K562 (cell line): ENCODE measurements at regions not wholly inside any gene's neighbourhood (a gene's known extent, or its start where the extent isn't known, plus 50 kb on each side); places are given as distances from the start of the nearest gene placed in this dataset.

Source experiments
- BACH1 ChIP-seq: fragments of 200-800 bp; sonication (Bioruptor generic); IDR thresholded peaks from 2 replicates; pipeline ENCODE4 v1.6.1; 2016; ENCODE audit warnings: missing genetic modification characterization, missing compliant biosample characterization
- CBFA2T2 ChIP-seq: fragments of 450-650 bp; conservative IDR thresholded peaks from 2 replicates; pipeline ENCODE4 v1.6.1; 2017; ENCODE audit warnings: mild to moderate bottlenecking
- CBFB ChIP-seq: sonication (generic); formaldehyde crosslinking; IDR thresholded peaks from 2 replicates; pipeline ENCODE4 v1.4.0; 2020; ENCODE audit warnings: mild to moderate bottlenecking, missing genetic modification reagents
- ETS1 ChIP-seq: conservative IDR thresholded peaks from 2 replicates; pipeline ENCODE4 v1.6.1; 2011; ENCODE audit warnings: low read depth, mild to moderate bottlenecking, low read length; ENCODE audit not compliant: control insufficient read depth
- HES1 ChIP-seq: fragments of 450-650 bp; IDR thresholded peaks from 2 replicates; pipeline ENCODE4 v1.6.1; 2016; ENCODE audit warnings: low read depth, mild to moderate bottlenecking, moderate library complexity
- ILF3 ChIP-seq: fragments of 450-650 bp; IDR thresholded peaks from 2 replicates; pipeline ENCODE4 v1.6.1; 2018; ENCODE audit warnings: antibody characterized with exemption, mild to moderate bottlenecking, moderate library complexity, borderline replicate concordance
- MECOM ChIP-seq: fragments of 250-450 bp; sonication (Bioruptor Pico); IDR thresholded peaks from 2 replicates; pipeline ENCODE4 v1.8.0; 2022; ENCODE audit warnings: inconsistent platforms
- ZC3H8 ChIP-seq: fragments of 450-650 bp; IDR thresholded peaks from 2 replicates; pipeline ENCODE4 v1.6.1; 2017
- TF ChIP-seq, protein P1 (sequence below), 2 experiments: fragments of 450-650 bp; IDR thresholded peaks; 2 replicates each; pipeline ENCODE4 v1.6.1; 2016; ENCODE audit warnings: mild to moderate bottlenecking in 2 of 2, borderline replicate concordance in 1 of 2, low read depth in 1 of 2, moderate library complexity in 1 of 2
- TF ChIP-seq, protein P2 (sequence below): fragments of 250-450 bp; sonication (Bioruptor Pico); IDR thresholded peaks from 2 replicates; pipeline ENCODE4 v1.4.0; 2020
- TF ChIP-seq, protein P3 (sequence below): sonication (generic); formaldehyde crosslinking; IDR thresholded peaks from 2 replicates; pipeline ENCODE4 v1.8.0; 2022; ENCODE audit warnings: mild to moderate bottlenecking, missing genetic modification reagents

GRCh38 chr2:47644351-47644750, 73.6 kb upstream of the KCNK12 start (continued):
- no peak for TF ChIP-seq ETS1
- TF ChIP-seq ZC3H8: no peak
- TF ChIP-seq, protein P1, sequence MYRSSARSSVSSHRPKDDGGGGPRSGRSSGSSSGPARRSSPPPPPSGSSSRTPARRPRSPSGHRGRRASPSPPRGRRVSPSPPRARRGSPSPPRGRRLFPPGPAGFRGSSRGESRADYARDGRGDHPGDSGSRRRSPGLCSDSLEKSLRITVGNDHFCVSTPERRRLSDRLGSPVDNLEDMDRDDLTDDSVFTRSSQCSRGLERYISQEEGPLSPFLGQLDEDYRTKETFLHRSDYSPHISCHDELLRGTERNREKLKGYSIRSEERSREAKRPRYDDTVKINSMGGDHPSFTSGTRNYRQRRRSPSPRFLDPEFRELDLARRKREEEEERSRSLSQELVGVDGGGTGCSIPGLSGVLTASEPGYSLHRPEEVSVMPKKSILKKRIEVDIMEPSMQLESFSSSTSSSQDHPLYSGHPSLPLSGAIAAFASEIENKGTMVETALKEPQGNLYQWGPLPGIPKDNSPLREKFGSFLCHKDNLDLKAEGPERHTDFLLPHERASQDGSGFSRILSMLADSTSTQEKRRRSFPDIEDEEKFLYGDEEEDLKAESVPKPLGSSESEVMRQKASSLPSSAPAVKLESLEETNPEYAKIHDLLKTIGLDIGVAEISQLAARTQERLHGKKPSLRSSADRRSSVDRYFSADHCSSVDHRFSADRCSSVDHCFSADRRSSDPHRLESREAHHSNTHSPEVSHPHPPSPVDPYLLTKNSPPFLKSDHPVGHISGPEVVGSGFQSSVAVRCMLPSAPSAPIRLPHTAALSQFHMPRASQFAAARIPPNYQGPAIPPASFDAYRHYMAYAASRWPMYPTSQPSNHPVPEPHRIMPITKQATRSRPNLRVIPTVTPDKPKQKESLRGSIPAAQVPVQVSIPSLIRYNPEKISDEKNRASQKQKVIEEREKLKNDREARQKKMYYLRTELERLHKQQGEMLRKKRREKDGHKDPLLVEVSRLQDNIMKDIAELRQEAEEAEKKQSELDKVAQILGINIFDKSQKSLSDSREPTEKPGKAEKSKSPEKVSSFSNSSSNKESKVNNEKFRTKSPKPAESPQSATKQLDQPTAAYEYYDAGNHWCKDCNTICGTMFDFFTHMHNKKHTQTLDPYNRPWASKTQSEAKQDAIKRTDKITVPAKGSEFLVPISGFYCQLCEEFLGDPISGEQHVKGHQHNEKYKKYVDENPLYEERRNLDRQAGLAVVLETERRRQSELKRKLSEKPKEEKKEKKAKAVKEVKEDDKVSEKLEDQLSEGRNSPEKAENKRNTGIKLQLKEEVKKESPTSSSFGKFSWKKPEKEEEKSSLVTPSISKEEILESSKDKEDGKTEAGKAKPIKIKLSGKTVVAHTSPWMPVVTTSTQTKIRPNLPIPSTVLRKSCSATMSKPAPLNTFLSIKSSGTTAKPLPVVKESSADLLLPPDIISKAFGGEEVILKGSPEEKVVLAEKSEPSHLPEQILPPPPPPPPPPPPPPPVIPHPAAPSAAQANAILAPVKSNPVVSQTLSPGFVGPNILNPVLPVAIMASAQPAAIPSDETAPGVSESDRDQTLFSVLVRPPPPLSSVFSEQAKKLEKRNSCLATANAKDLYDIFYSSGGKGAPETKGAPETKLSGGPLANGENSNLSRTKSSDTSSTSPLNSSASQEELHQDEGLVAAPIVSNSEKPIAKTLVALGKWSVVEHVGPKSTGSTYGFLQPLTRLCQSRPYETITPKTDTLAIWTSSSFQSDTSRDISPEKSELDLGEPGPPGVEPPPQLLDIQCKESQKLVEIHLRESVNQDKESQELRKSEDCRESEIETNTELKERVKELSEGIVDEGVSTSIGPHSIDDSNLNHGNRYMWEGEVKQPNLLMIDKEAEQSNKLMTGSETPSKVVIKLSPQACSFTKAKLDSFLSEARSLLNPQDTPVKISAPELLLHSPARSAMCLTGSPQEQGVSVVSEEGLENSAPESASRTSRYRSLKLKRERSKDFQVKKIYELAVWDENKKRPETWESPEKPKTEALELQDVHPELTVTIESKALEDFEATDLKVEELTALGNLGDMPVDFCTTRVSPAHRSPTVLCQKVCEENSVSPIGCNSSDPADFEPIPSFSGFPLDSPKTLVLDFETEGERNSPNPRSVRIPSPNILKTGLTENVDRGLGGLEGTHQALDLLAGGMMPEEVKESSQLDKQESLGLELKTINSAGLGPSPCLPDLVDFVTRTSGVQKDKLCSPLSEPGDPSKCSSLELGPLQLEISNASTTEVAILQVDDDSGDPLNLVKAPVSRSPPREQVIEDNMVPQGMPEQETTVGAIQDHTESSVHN (IDR thresholded peaks at IDR 0.05; ENCODE audit: borderline replicate concordance in 1 of 2, low read depth in 1 of 2): no peak
- TF ChIP-seq, protein P2, sequence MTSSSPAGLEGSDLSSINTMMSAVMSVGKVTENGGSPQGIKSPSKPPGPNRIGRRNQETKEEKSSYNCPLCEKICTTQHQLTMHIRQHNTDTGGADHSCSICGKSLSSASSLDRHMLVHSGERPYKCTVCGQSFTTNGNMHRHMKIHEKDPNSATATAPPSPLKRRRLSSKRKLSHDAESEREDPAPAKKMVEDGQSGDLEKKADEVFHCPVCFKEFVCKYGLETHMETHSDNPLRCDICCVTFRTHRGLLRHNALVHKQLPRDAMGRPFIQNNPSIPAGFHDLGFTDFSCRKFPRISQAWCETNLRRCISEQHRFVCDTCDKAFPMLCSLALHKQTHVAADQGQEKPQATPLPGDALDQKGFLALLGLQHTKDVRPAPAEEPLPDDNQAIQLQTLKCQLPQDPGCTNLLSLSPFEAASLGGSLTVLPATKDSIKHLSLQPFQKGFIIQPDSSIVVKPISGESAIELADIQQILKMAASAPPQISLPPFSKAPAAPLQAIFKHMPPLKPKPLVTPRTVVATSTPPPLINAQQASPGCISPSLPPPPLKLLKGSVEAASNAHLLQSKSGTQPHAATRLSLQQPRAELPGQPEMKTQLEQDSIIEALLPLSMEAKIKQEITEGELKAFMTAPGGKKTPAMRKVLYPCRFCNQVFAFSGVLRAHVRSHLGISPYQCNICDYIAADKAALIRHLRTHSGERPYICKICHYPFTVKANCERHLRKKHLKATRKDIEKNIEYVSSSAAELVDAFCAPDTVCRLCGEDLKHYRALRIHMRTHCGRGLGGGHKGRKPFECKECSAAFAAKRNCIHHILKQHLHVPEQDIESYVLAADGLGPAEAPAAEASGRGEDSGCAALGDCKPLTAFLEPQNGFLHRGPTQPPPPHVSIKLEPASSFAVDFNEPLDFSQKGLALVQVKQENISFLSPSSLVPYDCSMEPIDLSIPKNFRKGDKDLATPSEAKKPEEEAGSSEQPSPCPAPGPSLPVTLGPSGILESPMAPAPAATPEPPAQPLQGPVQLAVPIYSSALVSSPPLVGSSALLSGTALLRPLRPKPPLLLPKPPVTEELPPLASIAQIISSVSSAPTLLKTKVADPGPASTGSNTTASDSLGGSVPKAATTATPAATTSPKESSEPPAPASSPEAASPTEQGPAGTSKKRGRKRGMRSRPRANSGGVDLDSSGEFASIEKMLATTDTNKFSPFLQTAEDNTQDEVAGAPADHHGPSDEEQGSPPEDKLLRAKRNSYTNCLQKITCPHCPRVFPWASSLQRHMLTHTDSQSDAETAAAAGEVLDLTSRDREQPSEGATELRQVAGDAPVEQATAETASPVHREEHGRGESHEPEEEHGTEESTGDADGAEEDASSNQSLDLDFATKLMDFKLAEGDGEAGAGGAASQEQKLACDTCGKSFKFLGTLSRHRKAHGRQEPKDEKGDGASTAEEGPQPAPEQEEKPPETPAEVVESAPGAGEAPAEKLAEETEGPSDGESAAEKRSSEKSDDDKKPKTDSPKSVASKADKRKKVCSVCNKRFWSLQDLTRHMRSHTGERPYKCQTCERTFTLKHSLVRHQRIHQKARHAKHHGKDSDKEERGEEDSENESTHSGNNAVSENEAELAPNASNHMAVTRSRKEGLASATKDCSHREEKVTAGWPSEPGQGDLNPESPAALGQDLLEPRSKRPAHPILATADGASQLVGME (CRISPR knock-in tag): no peak
- no peak for TF ChIP-seq BACH1 (tag)
- TF ChIP-seq CBFB (CRISPR knock-in tag): no peak
- no peak for TF ChIP-seq ILF3
- TF ChIP-seq MECOM (CRISPR knock-in tag): no peak
- no peak for TF ChIP-seq CBFA2T2
- TF ChIP-seq, protein P3, sequence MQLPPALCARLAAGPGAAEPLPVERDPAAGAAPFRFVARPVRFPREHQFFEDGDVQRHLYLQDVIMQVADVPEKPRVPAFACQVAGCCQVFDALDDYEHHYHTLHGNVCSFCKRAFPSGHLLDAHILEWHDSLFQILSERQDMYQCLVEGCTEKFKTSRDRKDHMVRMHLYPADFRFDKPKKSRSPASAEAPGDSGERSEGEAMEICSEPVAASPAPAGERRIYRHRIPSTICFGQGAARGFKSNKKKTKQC (CRISPR knock-in tag): no peak
- TF ChIP-seq HES1: no peak
